Lung (tissue), 11 donors: ENCODE measurements at regions not wholly inside any gene's neighbourhood (a gene's known extent, or its start where the extent isn't known, plus 50 kb on each side); places are given as distances from the start of the nearest gene placed in this dataset.

Experiments used
- ATAC-seq: fragments of 200-7000 bp; cut with Tn5 transposase; one replicate; pipeline ENCODE4 v1.9.1; 2020; ENCODE audit warnings: moderate number of reproducible peaks; ENCODE audit not compliant: insufficient read depth, low FRiP score
- DNase-seq, 3 donors: peaks; one replicate each; pipeline ENCODE4 v3.0.0-alpha.2; 2013 to 2017
- H3K27ac ChIP-seq, 2 donors: one replicate each; pipeline ENCODE4 v1.5.1; 2013; ENCODE audit warnings: mild to moderate bottlenecking in 2 of 2, moderate library complexity in 2 of 2, control low read depth in 1 of 2, inconsistent platforms in 1 of 2, low read depth in 1 of 2, low read length in 1 of 2
- H3K27me3 ChIP-seq, 3 donors: one replicate each; pipeline ENCODE4 v1.5.1; 2013; ENCODE audit warnings: low read length in 2 of 3; ENCODE audit not compliant: control insufficient read depth in 3 of 3, insufficient read depth in 3 of 3
- H3K36me3 ChIP-seq, 4 donors: one replicate each; pipeline ENCODE4 v1.5.1; 2013; ENCODE audit warnings: low read length in 4 of 4, mild to moderate bottlenecking in 1 of 4, moderate library complexity in 1 of 4; ENCODE audit not compliant: control insufficient read depth in 4 of 4, insufficient read depth in 4 of 4
- H3K4me1 ChIP-seq, 5 donors: one replicate each; pipeline ENCODE4 v1.5.1; 2013; ENCODE audit warnings: low read length in 5 of 5, mild to moderate bottlenecking in 2 of 5, moderate library complexity in 1 of 5; ENCODE audit not compliant: control insufficient read depth in 5 of 5, insufficient read depth in 5 of 5
- H3K4me3 ChIP-seq: one replicate; pipeline ENCODE4 v1.5.1; 2013; ENCODE audit warnings: mild to moderate bottlenecking, control low read depth, moderate library complexity
- H3K9ac ChIP-seq, 2 donors: one replicate each; pipeline ENCODE4 v1.5.1; 2013; ENCODE audit warnings: low read length in 2 of 2, control low read depth in 1 of 2; ENCODE audit not compliant: insufficient read depth in 1 of 2
- H3K9me3 ChIP-seq, 4 donors: one replicate each; pipeline ENCODE4 v1.5.1; 2013; ENCODE audit warnings: low read length in 3 of 4, mild to moderate bottlenecking in 1 of 4, moderate library complexity in 1 of 4; ENCODE audit not compliant: control insufficient read depth in 4 of 4, insufficient read depth in 3 of 4
- CTCF ChIP-seq: IDR thresholded peaks from 2 replicates; pipeline ENCODE4 v1.5.1; 2012; ENCODE audit warnings: mild to moderate bottlenecking; ENCODE audit errors: control extremely low read depth, extremely low read depth
- WGBS, 2 donors: extraction: QIAGEN DNeasy Blood & Tissue Kit; methylation state at CpG; one replicate each; pipeline ENCODE4 v1.1.7; 2013; 5-methylcytosine and 5-hydroxymethylcytosine counted together
- donor health status: control.
- donor health status: control.
- donor health status: Bipolar disorder and iron deficiency.
- donor health status: healthy.
- donor health status: DM: yes; HTN: yes; CAD: no.

GRCh38 chr15:57890351-57890750, 175.2 kb downstream of the ALDH1A2 start:
- DNase-seq (no peak), ATAC-seq (no peak)
- Histone ChIP-seq H3K9ac (no peak overlapping the region), H3K4me1 (no peaks in the 10 kb centered on the region), H3K9me3 (peaks cover 0 to 8% (median 0%) of the 10 kb centered on the region in 4 donors), H3K36me3 (no peaks in the 10 kb centered on the region), H3K27me3 (no peaks in the 10 kb centered on the region), H3K4me3 (no peak overlapping the region), H3K27ac (no peak overlapping the region)
- 73 to 100% methylated on average over 1 of the region's 1 CpG for WGBS, 2 donors
- no peak for TF ChIP-seq CTCF

GRCh38 chr15:57890878-57891277, 174.6 kb downstream of the ALDH1A2 start:
- ATAC-seq: no peak
- no peak for TF ChIP-seq CTCF
- DNase-seq: no peak
- 85 to 95% methylated on average over 3 of the region's 3 CpGs for WGBS, 2 donors
- no peaks in the 10 kb centered on the region for H3K4me1 ChIP-seq
- H3K36me3 ChIP-seq: no peaks in the 10 kb centered on the region
- no peak overlapping the region for H3K4me3 ChIP-seq
- H3K27ac ChIP-seq: no peak overlapping the region
- H3K9me3 ChIP-seq: peaks cover 0 to 8% (median 0%) of the 10 kb centered on the region in 4 donors
- H3K9ac ChIP-seq: no peak overlapping the region
- no peaks in the 10 kb centered on the region for H3K27me3 ChIP-seq

- no peak overlapping the region for H3K9ac ChIP-seq
- 96 to 100% methylated on average over 1 of the region's 1 CpG for WGBS, 2 donors
- no peak overlapping the region for H3K4me3 ChIP-seq
- no peaks in the 10 kb centered on the region for H3K36me3 ChIP-seq
- H3K27ac ChIP-seq: no peak overlapping the region
- peaks cover 0 to 8% (median 0%) of the 10 kb centered on the region in 4 donors for H3K9me3 ChIP-seq
- no peaks in the 10 kb centered on the region for H3K4me1 ChIP-seq
- no peaks in the 10 kb centered on the region for H3K27me3 ChIP-seq
- DNase-seq (no peak), ATAC-seq (no peak)
- TF ChIP-seq CTCF: no peak
Observed at GRCh38 chr15:57892181-57892580, 173.3 kb downstream of the ALDH1A2 start.

GRCh38 chr15:57893040-57893439, 172.5 kb downstream of the ALDH1A2 start:
- peak in 2 of 3 donors; percentile 66 to 77 for DNase-seq
- H3K27me3 ChIP-seq: no peaks in the 10 kb centered on the region
- H3K4me3 ChIP-seq: no peak overlapping the region
- no peak overlapping the region for H3K27ac ChIP-seq
- no peak overlapping the region for H3K9ac ChIP-seq
- no peaks in the 10 kb centered on the region for H3K36me3 ChIP-seq
- TF ChIP-seq CTCF: no peak
- no peak for ATAC-seq
- H3K9me3 ChIP-seq: peaks cover 0 to 8% (median 0%) of the 10 kb centered on the region in 4 donors
- H3K4me1 ChIP-seq: no peaks in the 10 kb centered on the region
- 69 to 87% methylated on average over 5 of the region's 5 CpGs for WGBS, 2 donors
